HG03521 (cell line): ENCODE measurements at regions not wholly inside any gene's neighbourhood (a gene's known extent, or its start where the extent isn't known, plus 50 kb on each side); places are given as distances from the start of the nearest gene placed in this dataset.

Experiments
- ATAC-seq: cut with Tn5 transposase; IDR thresholded peaks from one replicate; pipeline ENCODE4 v1.9.1; 2021; ENCODE audit warnings: mild to moderate bottlenecking, moderate library complexity; ENCODE audit not compliant: unreplicated experiment

DNA sequence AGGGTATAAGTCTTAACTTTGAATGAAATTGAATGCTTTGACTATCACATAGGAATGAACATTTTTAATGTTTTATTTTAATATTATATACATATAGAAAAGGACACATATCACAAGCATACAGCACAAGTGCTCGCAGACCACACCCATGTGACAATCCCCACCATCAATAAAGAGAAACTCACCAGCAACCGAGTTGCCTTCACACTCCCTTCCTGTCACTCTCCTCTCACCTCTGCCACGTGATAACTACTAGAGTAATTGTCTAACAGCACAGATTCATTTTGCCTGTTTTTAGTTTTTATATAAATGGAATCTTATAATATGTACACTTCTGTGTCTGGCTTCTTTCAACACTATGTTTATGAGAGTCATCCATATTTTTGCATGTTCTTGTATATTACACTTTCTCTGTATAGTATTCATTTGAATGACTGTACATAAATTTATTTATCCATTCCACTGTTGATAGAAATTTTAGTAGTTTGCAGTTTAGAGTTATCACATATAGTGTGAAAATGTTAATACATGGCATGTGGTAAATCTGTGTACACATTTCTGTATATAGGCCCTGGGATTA lies 304.9 kb upstream of the DUSP10 start:
- ATAC-seq = no peak

DNA sequence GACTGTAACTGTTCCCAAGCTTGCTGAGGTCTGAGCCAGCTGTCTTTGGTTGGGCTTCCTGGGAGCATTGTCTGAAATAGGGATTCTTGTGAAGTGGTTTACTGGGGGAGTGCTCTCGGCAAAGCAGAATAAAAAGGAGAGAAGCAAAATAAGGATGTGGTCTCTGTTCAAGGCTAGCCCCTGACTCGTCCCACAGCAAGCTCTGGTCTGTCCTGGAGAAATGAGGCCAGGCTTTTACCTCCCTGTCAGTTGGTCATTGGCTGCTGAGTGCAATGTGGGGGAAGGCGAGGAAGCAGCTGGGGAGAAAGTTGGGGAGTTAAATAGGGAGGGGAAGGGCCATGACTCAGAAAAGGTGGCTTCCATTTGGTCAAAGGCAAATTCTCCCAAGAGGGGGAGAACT lies 303.9 kb upstream of the DUSP10 start:
- no peak for ATAC-seq

DNA sequence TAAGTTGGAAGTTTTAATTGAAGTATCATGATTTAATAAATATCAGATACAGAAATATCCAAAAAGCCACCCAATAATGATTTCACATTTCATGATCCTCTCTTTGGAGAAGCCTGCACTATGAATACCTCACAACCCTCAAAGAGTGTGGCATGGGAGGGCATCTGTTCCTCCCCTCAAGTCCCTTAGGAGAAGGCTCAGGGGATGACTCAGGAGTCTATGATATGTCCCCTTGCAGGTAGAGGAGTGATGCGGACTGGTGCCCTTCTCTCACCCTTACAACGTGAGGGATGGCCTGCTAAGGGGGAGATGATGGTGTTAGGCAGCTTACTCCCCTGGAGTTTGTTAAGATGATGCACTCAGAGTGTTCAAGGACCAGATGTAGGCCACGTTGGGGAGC lies 303.3 kb upstream of the DUSP10 start:
- ATAC-seq = no peak

DNA sequence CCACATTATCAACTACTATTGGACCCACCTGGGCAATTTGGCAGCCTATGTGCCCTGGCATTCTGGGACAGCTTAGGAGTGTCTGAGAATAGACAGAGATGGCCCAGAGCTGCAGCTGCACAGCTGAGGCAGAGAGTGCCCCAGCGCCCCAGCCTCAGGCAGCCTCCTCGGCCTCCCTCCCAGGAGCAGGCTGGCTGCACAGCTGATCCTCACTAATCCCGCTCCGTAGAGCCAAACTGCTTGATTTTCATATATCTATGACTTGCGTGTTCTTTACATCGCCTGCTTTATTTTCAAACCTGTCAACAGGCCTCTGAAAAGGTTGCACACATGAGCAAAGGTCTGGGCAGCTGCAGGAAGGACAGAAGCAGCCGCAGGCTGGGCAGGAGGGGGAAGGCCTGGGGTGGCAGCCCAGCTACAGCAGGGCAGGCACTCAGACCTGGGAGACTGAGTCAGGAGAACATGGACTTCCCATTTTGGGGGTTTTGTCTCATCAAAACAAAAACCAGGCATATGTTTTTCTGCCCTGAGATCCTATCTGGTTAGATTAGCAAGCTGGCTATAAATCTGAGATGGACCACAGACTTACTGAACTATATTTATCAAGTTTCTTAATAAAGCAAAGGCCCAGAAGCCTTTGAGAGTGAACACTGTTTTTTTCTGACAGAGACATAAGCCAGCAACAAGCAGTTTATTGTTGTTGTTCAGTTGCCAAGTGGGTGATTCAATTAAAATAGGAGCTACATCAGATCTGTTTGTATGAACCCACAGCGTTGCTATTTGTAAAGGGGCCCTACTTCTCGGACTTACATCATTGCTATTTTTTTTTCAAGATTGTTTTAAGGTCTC lies 301.8 kb upstream of the DUSP10 start:
- ATAC-seq = no peak

DNA sequence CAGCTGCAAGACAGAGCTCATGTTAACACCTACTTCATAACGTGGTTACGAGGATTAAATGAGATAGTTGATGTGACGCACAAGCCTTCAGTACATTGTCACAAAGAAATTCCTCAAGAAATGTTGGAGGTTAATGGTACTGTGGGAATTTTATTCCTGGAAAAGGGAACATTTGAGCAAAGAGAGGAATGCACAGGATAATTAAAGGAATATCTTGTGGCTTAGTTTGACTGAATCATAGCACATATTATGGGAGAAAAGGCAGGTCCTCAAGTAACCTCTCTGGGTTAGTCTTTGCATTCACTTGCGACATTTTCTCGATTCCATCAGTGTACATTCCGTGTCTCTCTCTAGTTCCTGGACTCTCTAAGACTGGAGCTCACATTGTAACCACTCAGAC lies 300.2 kb upstream of the DUSP10 start:
- ATAC-seq = no peak

DNA sequence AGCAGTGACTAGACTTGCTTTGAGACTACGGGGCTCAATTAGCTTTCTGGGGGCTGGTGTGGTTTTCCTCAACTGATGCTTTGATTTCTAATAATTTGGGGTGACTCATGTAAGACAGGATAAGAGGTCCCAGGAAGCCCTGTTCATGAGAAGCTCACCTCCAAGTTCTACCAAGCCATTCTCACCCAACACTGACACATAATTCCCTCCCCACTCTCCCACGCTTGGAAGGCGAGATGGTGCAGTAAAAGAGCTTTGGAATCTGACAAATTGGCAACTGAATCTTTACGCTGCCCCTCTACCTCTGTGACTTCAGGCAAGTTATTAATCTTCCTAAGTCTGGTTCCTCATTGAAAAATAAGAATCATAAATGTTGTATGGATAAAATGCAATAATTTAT lies 299.1 kb upstream of the DUSP10 start:
- ATAC-seq = no peak

DNA sequence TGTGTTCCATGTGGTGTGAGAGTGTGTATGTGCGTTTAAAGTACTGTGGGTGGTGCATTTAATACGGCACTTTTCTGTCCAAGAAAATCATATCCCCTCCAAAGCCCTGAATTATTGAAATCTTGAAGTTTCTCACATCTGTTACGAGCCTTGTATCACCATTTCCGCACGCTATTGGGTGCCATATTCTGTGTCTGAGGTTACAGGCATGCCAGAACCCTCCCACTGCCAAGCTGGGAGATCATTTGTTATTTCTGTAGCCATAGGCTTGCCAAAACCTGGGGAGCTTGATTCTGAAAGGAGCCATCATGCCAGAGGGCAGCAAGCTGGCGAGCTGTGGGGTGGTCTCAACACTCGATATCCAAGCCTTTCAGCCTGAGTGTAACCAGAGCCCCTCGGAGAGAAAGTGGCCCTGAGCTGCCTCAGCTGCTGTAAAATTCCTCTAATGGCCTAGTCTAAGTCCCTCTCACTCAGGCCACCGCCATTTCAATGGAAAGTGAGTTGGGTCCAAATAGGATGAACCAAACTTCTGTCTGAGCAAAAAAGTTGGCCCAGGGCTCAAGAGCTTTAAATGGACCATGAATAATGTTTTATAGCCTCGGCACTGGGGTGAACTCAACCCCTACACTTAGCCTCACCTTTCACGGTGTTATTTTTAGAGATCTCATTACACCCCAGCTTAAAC lies 298.4 kb upstream of the DUSP10 start:
- ATAC-seq = no peak

DNA sequence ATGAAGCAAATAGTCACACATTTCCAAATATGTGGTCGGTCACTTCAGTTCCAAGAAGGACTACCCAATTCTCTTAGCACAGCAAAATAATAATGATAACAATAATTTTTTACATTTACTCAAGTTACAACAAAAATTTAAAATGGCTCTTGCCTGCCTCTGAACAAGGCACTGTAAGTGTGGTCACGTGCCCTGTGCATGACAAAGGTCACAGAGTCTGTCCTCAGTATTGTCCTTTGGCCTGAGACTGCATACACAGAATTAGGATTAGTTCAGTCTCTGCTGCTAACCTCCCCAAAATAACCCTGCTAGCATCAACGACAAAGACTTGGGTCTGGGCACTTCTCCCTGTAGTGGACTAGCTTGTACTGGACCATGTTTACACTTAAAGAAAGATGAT lies 297.1 kb upstream of the DUSP10 start:
- no peak for ATAC-seq

DNA sequence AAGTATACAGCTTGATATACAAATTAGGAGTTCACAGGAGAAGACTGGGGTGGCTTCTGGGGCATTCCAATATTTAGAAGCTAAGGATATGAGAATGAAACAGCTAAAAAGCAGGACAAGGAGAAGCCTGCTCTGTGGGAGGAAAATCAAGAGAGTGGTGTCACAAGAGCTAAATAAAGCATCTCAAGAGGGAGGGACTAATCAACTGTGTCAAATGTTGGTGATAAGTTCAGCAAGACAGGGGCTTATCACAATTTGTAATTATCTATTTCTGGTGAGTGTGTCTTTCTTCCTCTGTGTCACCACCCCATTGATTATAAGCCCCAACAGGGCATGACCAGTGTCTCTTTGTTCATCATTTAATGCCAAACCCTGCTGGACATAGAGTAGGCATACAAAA lies 295.8 kb upstream of the DUSP10 start:
- no peak for ATAC-seq

DNA sequence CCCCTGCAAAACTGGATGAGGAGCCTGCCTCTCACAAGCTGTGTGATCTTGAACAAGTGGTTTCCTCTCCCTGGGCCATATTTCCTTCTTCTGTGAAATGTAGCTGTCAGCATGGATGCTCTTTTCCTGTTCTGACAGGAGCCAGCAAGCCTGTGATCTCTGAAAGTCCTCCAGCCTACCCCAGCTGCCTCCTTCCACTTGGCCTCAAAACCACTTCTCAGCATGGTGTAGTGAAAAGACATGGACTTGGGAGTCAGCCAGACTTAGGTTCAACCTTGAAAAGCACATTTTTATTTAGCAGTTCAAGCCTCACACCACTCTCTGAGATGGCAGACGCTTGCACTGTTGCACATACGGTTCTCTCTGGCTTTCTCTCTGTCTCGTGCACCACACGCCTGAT lies 292.9 kb upstream of the DUSP10 start:
- no peak for ATAC-seq

DNA sequence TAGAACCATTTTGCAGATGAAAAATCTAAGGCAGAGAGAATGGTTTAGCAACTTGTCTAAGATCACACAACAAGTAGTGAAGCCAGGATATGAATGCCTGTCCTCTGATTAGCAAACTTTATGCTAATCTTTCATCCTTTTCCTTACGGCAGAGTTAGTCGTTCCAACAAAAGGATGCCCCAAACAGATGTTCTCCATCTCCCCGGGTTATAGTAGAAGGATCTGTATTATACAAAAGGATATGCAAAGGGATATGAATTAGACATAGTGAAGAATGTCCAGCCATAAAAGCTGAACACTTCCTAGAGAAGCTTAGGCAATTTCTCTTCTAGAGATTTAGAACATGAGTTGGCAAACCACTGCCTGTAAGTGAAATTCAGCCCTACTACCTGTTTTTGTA lies 291.6 kb upstream of the DUSP10 start:
- ATAC-seq = no peak

DNA sequence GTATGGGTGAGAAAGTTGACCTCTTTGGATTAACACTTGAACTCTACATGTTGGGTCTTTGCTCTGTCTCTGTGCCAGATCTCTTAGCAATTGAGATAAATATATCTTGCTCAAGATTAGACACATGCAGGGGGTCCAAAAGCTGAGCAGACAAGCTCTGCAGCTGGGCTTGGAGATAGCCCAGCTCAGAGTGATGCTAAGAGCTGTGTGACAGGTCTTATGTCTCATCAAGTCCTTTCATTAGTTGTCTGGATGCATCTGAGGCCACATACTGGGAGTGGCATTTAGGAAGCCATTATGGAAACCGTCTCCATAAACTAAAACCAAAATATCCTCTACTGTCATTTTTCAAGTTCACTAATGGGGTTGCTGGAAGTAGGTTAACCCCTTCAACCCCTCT lies 289.4 kb upstream of the DUSP10 start:
- no peak for ATAC-seq

DNA sequence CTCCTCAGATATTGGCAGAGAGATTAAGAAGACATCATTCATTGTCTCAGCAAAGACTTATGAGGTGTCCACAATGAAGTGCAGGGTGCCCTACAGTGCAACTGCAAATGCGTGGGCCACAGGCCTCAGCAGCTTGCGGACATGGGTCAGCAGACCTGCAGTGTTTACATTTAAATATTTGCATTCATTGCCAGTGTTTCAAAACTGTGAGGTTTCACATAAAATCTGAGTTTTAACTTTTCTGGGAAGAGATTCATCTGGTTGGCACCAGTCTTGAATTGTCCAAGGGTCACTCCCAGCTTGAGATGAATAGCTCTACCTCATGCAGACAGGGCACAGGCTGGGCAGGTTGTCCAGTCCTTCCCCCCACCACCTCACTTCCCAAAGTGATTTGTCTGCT lies 286.8 kb upstream of the DUSP10 start:
- no peak for ATAC-seq

DNA sequence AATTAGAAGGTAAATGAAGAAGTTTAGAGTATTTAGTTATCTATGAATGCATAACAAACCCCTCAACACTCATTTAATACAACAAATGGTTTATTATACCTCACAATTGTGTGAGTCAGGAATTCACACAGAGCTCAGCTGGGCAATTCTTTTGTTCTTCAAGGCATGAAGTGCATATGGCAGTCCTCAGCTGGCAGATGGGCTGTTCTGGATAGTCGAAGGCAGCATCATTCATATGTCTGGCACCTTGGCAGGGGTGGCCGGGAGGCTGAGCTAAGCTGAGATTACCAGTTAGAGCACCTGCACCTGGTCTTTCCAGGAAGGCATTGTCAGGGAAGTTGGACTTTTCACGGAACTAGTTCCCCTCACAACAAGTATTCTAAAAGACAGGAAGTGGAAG lies 286.2 kb upstream of the DUSP10 start:
- no peak for ATAC-seq

DNA sequence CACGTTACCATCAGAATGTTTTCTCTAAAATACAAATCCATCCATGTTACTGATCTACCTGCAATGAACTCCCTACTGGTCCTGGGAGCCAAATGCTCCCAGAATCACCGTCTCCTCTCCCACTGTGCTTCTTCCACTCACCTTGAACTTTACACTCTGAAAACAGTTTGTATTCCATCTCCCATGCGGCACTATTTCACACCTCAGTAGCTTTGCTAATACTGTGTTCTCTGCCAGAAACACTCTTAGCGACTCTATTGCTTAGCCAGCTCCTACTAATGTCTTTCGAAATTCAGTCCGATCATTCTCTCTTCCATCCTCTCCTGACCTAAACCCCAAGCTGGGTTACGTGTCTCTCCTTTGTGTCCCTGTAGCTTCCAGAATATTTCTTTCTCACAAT lies 284.4 kb upstream of the DUSP10 start:
- no peak for ATAC-seq

DNA sequence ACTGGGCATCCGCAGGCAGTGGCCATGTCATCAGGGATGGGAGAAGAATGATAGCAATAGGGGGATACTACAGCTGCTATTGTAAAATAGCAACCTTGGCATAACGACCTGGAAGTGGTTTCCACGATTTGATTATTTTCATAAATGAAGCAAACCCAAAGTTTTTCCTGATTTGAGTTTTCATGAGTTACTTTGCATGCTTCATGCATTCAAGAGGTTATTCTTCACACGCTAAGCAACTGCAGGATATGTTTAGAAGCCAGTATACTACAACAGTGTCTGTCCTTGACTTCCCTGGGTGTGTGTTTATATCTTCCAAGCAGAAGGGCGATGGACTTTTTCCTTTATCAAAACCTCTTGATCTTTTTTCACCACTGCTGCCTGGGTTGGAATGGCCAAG lies 281.1 kb upstream of the DUSP10 start:
- ATAC-seq = no peak

DNA sequence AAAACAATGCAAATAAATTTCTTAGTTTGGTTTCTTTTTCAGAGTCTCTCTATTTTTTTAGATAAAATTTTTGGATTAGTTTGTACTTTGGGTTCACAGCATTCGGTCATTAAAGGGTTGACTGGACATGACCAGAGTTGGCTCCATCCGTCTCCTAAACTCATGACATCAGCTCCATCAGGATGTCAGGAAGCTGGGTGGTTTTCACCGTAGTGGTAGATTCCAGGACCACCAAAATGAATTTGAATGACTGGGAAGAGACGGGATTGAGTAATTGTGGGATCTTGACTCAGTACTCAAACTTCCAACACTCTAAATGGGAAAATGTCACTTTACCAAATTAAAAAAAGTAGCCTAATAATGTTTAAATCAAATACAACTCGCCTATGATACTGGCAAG lies 279.2 kb upstream of the DUSP10 start:
- no peak for ATAC-seq

DNA sequence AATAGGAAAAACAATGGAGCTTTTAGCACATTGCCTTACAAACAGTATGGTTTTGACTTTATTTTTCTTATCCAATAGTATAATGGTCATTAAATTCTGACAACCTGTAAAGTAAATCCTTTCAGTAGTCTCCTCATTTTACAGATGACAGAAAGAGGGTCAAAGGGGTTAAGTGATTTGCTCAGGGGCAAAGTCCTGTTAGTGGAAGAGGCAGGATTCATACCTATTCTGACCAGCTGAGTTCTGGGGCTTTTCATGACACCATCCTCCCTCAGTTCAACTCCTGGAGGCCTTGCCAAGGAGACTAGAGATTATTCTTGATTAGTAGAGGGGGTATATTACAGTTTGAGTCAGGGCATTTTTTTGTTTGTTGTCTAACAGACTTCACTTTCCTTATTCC lies 278.7 kb upstream of the DUSP10 start:
- no peak for ATAC-seq

DNA sequence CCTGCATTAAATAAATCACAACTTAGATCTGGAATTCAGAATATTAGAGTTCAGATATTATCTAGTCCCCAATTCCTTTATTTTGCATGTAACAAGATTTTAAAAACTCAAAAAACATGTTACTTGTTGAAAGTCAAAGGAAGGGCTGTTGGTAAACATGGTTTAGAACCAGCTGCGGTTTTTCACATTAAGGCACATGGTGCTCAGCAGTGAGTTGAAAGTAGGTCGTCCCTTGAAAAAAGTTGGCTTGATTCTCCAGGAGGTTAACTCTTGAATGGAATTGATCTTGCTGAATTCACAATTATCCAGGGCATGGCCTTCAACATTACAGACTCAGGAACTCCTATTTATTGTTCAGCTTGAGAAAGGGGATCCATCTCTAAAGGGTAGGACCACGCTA lies 277.1 kb upstream of the DUSP10 start:
- ATAC-seq = no peak

DNA sequence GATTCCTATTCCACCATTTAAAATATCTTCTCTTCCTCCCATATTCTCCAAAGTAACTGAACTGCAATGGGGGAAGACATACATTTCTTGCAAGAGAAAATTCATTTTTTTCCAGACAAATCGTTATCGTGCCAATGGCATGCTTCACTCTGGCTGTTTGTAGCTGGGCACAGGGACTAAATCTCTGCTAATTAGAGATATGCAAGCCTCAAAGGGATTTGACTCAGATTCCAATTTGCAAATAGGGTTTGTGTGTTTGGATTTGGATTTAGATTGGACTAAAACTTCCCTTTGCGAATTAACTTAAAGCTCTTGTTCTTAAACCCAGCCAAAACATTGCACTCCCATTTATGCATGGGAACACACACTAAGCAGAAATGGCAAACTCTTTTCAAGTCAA lies 276.2 kb upstream of the DUSP10 start:
- no peak for ATAC-seq

DNA sequence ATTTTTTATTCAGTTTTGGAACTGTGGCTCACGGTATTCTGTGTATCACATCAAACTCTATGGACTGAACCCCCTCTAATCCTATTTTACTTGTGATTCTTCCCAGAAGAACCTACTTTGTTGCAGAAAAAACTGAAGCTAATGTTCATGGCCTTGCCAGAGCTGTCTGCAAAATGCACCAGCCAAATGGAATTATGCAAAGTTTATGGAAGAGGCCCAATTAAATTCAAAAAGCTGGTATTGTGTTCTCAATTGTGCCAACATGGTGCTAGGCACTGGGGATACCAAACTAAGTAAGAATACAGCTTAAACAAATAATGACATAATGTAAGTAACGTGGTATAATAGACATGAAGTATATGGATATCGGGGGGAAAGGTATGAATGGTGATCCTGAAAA lies 273.8 kb upstream of the DUSP10 start:
- no peak for ATAC-seq

DNA sequence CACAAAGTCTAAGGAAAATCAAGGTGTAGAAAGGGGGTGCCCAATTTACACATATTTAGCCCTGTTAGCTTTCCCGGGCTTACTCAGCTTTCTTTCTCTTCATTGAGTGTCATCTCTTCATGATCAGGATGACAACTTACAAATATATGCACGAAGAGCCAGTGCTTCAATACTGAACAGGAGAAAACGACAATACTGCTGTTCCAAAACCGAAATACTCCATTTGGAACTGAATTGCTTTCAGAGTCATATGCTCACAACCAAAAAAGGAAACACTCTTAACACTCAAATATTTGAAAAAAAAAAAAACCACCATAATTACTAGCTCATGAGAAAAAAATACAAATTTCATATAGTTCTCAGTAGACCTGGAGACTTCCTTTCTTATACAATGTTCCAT lies 272.1 kb upstream of the DUSP10 start:
- ATAC-seq = no peak
